ENCODE measurements at regions not wholly inside any gene's neighbourhood (a gene's known extent, or its start where the extent isn't known, plus 50 kb on each side); places are given as distances from the start of the nearest gene placed in this dataset.

GRCh38 chr2:129880971-129881370 is 98.5 kb upstream of the RAB6C start:
- Mint-ChIP-seq H3K9me3 (ENCODE audit: low read depth) (no peaks in the 10 kb centered on the region), H3K4me1 (ENCODE audit: low read depth) (peaks cover 13% of the 10 kb centered on the region), H3K36me3 (no peaks in the 10 kb centered on the region), H3K4me3 (no peak overlapping the region), H3K27me3 (no peaks in the 10 kb centered on the region), H3K27ac (no peak overlapping the region)

- Mint-ChIP-seq H3K27me3 (no peaks in the 10 kb centered on the region), H3K4me3 (no peak overlapping the region), H3K4me1 (ENCODE audit: low read depth) (peaks cover 7% of the 10 kb centered on the region)
Observed at GRCh38 chr2:129881786-129882396, 97.6 kb upstream of the RAB6C start.

GRCh38 chr2:129882476-129882875 is 97.0 kb upstream of the RAB6C start:
- Mint-ChIP-seq H3K4me3 (no peak overlapping the region), H3K27ac (no peak overlapping the region), H3K9me3 (ENCODE audit: low read depth) (no peaks in the 10 kb centered on the region), H3K36me3 (no peaks in the 10 kb centered on the region), H3K4me1 (ENCODE audit: low read depth) (peaks cover 2% of the 10 kb centered on the region), H3K27me3 (no peaks in the 10 kb centered on the region)

More at GRCh38 chr2:129881786-129882396, 97.6 kb upstream of the RAB6C start:
- H3K36me3 Mint-ChIP-seq = no peaks in the 10 kb centered on the region
- H3K9me3 Mint-ChIP-seq (ENCODE audit: low read depth) = no peaks in the 10 kb centered on the region
- H3K27ac Mint-ChIP-seq = no peak overlapping the region

DNA sequence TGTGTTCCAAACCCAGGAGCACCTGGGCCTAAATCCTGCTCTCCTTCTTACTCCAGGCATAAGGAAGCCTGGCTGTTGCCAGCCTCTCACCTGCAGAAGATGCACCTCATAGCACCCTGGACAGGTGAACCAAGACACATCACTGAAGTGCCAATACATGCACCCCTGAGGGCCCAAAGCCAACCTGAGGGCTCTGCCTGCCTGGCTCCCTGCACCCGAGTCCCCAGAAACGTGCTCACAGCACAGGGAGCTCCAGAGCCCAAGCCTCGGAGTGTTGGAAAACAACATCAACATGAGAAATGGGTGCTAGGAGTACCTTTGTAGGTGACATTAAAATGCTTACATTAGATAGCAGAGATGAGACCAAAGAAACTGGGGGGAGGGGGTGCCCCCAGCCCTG is 96.3 kb upstream of the RAB6C start:
- H3K9me3 Mint-ChIP-seq (ENCODE audit: low read depth) = no peaks in the 10 kb centered on the region
- no peak overlapping the region for H3K4me3 Mint-ChIP-seq
- H3K27me3 Mint-ChIP-seq = no peaks in the 10 kb centered on the region
- no peaks in the 10 kb centered on the region for H3K36me3 Mint-ChIP-seq
- H3K4me1 Mint-ChIP-seq (ENCODE audit: low read depth) = peaks cover 2% of the 10 kb centered on the region
- no peak overlapping the region for H3K27ac Mint-ChIP-seq

DNA sequence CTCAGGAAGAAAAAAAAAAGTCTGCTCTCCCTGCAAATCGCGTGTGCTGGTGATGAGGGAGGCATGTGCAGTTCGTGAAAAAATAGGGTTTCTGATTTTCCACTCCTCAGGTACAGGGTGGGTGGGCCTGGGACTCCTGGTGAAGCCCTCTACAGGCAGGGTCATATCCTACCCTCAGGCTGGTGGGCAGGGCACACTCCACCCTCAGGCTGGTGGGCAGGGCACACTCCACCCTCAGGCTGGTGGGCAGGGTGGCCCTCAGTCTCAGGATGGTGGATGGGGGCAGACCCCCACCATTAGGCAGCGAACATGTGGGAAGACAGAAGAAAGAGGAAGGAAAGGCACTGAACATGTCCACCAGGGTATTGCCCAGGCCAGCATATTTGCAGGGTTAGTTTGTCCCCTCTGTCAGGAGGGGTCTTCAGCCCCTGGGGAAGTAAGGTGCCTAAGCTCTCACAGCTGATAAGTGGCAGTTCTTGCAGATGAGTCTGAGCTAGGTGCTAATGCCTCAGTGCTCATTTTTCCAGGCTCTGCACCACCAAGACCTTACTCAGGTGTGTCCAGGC is 95.2 kb upstream of the RAB6C start:
- Mint-ChIP-seq H3K4me1 (ENCODE audit: low read depth) (no peaks in the 10 kb centered on the region), H3K4me3 (no peak overlapping the region), H3K27ac (no peak overlapping the region)

DNA sequence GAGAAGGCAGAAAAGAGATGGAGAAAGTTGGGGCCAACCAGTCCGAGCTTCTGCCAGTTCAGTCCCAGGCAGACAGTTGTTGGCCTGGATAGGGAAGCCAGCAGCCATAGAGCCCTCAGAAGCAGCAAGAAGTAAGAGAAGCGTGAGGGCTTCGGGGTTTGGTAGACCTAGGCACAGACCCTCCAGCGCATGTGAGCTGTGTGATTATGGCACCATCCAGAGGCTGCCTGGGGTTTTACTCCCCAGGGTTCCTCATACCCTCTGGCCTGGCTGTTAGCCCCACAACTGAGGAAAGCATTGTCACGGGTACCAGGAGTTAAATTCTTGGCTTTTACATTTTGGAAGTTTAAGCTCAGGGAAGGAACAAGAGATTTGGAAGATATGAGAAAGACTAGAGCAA is 93.7 kb upstream of the RAB6C start:
- H3K9me3 Mint-ChIP-seq (ENCODE audit: low read depth) = no peaks in the 10 kb centered on the region
- no peak overlapping the region for H3K27ac Mint-ChIP-seq
- no peaks in the 10 kb centered on the region for H3K36me3 Mint-ChIP-seq
- no peak overlapping the region for H3K4me3 Mint-ChIP-seq
- H3K27me3 Mint-ChIP-seq = no peaks in the 10 kb centered on the region
- H3K4me1 Mint-ChIP-seq (ENCODE audit: low read depth) = no peaks in the 10 kb centered on the region

More for the DNA sequence above, 95.2 kb upstream of the RAB6C start:
- Mint-ChIP-seq H3K9me3 (ENCODE audit: low read depth) (no peaks in the 10 kb centered on the region), H3K36me3 (no peaks in the 10 kb centered on the region), H3K27me3 (no peaks in the 10 kb centered on the region)

DNA sequence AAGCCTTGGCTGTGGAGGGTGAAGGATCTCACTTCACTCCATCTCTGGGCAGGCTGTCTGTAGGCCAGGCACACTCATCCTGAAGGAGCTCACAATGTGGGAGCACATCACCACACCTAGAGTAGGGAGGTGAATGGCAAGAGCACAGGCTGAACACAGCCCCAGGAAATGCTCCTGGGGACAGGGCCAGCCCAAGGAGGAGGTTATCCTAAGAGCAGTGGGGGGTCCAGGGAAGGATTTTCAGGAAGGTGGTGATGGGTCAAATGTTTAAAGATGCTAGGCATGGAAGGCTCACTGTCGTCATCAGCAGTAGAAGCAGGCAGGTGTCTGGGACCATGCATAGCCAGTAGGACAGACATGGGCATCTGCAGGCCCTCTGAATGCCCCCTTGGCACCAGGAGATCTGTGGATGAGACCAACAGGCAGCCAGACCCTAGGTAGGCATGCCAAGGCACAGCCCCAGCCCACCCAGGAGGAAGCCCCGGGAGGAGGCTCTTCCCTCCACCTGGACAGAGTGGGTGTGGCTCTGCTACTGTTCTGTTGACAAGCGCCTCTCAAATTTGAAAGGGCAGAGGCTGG is 91.7 kb upstream of the RAB6C start:
- Mint-ChIP-seq H3K27ac (no peak overlapping the region), H3K27me3 (no peaks in the 10 kb centered on the region), H3K4me3 (no peak overlapping the region), H3K36me3 (no peaks in the 10 kb centered on the region), H3K4me1 (ENCODE audit: low read depth) (no peaks in the 10 kb centered on the region), H3K9me3 (ENCODE audit: low read depth) (no peaks in the 10 kb centered on the region)

DNA sequence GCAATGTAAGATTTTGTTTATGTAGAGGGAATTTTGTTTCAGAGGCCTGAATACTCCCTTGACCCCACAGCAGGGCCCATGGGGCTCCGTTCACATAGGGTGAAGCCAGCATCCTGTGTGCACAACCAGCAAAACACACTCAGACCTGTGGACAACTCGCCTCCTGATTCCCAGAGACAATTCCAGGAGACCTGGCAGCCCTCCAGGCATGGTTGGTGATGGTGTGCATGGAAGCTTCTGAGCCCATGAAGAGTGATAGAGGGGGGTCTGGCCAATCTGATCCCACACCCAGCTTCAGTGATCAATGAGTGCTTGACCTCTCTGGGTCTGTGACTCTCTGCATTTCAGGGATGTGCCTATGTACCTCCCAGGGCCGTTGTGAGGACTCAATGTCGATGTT is 91.0 kb upstream of the RAB6C start:
- Mint-ChIP-seq H3K4me1 (ENCODE audit: low read depth) (no peaks in the 10 kb centered on the region), H3K36me3 (no peaks in the 10 kb centered on the region), H3K27ac (no peak overlapping the region), H3K27me3 (no peaks in the 10 kb centered on the region), H3K9me3 (ENCODE audit: low read depth) (no peaks in the 10 kb centered on the region), H3K4me3 (no peak overlapping the region)

DNA sequence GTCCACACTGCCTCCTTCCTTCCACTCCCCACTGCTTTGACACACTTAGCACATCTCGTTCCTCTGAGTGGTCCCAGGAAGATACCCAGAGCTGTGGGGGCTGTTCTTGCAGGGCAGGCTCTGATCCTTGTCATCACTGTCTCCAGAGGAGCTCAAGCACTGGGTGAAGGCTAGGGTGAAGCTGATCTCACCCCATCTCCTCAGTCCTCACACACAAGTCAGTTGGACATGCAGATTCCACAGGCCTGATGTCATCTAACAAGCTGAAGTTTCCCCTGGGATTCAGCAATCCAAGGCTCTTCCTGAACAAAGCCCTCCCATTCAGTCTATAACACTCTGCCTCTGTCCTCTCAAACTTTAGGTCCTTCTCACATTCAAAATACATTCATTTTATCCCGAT is 90.6 kb upstream of the RAB6C start:
- Mint-ChIP-seq H3K27me3 (no peaks in the 10 kb centered on the region), H3K4me3 (no peak overlapping the region), H3K36me3 (no peaks in the 10 kb centered on the region), H3K9me3 (ENCODE audit: low read depth) (no peaks in the 10 kb centered on the region), H3K27ac (no peak overlapping the region), H3K4me1 (ENCODE audit: low read depth) (no peaks in the 10 kb centered on the region)

DNA sequence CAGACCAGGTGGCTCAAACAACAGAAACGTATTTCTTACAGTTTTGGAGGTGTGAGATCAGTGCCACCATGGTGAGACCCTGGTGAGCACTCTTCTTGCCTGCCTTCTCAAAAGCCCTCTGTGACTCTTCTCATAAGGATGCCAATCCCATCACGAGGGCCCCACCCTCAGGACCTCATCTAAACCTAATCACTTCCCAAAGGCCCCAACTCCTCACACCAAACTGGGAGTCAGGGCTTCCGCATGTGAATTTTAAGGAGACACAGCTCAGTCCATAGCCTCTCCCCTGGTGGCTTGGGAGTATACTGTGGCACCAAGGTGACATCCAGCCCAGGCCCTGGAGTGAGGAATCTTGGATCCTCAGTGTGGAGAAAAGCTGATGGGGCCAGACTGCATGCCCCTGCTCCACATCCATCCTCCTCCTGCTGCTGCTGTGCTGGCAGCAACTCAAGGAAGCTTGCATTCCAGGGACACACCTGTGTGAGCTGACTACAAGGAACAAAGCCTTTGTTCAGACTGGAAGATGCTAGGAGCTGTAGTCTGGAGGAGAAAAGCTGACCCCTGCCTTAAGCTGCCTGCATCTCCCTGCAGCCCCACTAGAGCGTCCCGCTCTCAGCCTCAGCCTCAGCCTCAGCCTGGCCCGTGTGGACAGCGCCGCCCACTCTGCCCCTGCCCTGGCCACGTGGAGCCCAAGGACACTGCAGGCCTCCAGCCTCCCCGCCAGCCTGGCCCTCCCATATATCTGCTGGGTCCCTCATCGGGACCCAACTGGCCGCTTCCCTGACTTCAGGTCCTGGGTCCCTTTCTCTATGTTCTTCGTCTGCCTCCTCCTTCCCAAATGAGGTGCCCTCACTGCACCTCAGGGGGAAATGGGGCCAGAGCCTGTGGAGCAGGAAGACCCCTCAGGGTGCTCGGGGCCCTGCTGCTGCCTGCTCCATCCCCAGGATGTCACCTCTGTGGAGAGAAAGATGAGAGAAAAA is 87.8 kb upstream of the RAB6C start:
- Mint-ChIP-seq H3K4me1 (ENCODE audit: low read depth) (no peaks in the 10 kb centered on the region), H3K4me3 (no peak overlapping the region), H3K27ac (no peak overlapping the region), H3K36me3 (no peaks in the 10 kb centered on the region), H3K27me3 (peaks cover 3% of the 10 kb centered on the region), H3K9me3 (ENCODE audit: low read depth) (no peaks in the 10 kb centered on the region)

- H3K27me3 Mint-ChIP-seq = peaks cover 8% of the 10 kb centered on the region
- no peak overlapping the region for H3K27ac Mint-ChIP-seq
- no peak overlapping the region for H3K4me3 Mint-ChIP-seq
- H3K36me3 Mint-ChIP-seq = no peaks in the 10 kb centered on the region
- H3K9me3 Mint-ChIP-seq (ENCODE audit: low read depth) = no peaks in the 10 kb centered on the region
- no peaks in the 10 kb centered on the region for H3K4me1 Mint-ChIP-seq (ENCODE audit: low read depth)
Observed at GRCh38 chr2:129892360-129892759, 87.1 kb upstream of the RAB6C start.

DNA sequence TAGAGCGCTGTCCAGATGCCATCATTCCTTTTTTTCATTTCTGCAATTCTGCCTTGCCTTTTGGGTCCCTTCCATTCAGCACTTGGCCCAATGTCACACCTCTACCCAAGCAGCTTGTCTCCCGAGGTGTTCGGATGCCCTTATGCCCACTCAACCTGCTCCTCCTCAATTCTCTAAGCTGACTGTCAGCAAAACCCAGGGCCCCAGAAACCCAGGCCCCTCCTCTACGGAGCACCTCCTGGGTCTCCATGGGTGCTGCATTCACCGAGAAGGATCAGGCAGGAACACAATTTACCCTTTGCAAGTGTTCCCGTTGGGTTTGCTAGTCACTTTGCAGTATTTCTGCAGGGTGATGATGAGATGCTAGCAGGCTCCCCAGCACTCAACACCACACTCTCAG is 86.7 kb upstream of the RAB6C start:
- no peaks in the 10 kb centered on the region for H3K36me3 Mint-ChIP-seq
- H3K9me3 Mint-ChIP-seq (ENCODE audit: low read depth) = no peaks in the 10 kb centered on the region
- peaks cover 8% of the 10 kb centered on the region for H3K27me3 Mint-ChIP-seq
- no peak overlapping the region for H3K27ac Mint-ChIP-seq
- H3K4me3 Mint-ChIP-seq = no peak overlapping the region
- H3K4me1 Mint-ChIP-seq (ENCODE audit: low read depth) = no peaks in the 10 kb centered on the region

- H3K27ac Mint-ChIP-seq = no peak overlapping the region
- H3K4me1 Mint-ChIP-seq (ENCODE audit: low read depth) = no peaks in the 10 kb centered on the region
- no peak overlapping the region for H3K4me3 Mint-ChIP-seq
- H3K9me3 Mint-ChIP-seq (ENCODE audit: low read depth) = no peaks in the 10 kb centered on the region
- H3K27me3 Mint-ChIP-seq = peaks cover 8% of the 10 kb centered on the region
- H3K36me3 Mint-ChIP-seq = no peaks in the 10 kb centered on the region
Observed at GRCh38 chr2:129893244-129893643, 86.2 kb upstream of the RAB6C start.

DNA sequence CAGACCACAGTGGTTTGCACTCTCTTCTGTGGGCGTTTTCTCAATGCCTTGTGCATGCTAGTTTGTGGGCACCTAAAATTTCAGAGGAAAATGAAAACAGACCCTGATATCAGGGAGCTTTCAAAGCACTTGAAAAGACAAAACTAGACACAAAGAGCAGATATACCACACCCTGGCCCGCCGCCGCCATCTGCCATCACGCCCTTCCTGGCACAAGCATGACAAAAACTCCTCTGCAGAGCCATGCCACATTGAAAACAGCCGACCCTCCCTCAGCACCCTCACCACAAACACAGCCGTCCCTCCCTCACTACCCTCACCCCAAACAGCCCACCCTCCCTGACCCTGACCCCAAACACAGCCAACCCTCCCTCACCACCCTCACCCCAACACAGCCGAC is 84.8 kb upstream of the RAB6C start:
- Mint-ChIP-seq H3K27ac (no peak overlapping the region), H3K27me3 (peaks cover 8% of the 10 kb centered on the region), H3K4me3 (no peak overlapping the region)

GRCh38 chr2:129895061-129895460 is 84.4 kb upstream of the RAB6C start:
- Mint-ChIP-seq H3K4me3 (no peak overlapping the region), H3K36me3 (no peaks in the 10 kb centered on the region), H3K27ac (no peak overlapping the region), H3K4me1 (ENCODE audit: low read depth) (no peaks in the 10 kb centered on the region), H3K9me3 (ENCODE audit: low read depth) (no peaks in the 10 kb centered on the region), H3K27me3 (peaks cover 8% of the 10 kb centered on the region)

More for the DNA sequence above, 84.8 kb upstream of the RAB6C start:
- H3K4me1 Mint-ChIP-seq (ENCODE audit: low read depth) = no peaks in the 10 kb centered on the region
- H3K9me3 Mint-ChIP-seq (ENCODE audit: low read depth) = no peaks in the 10 kb centered on the region
- no peaks in the 10 kb centered on the region for H3K36me3 Mint-ChIP-seq
